Hypothalamus (tissue), 51 donors: ENCODE measurements at regions not wholly inside any gene's neighbourhood (a gene's known extent, or its start where the extent isn't known, plus 50 kb on each side); places are given as distances from the start of the nearest gene placed in this dataset.

ENCODE experiments used
- DNase-seq, 51 donors: peaks; one replicate each; lab custom pipeline; 2025; lab: John Stamatoyannopoulos, UW

DNA sequence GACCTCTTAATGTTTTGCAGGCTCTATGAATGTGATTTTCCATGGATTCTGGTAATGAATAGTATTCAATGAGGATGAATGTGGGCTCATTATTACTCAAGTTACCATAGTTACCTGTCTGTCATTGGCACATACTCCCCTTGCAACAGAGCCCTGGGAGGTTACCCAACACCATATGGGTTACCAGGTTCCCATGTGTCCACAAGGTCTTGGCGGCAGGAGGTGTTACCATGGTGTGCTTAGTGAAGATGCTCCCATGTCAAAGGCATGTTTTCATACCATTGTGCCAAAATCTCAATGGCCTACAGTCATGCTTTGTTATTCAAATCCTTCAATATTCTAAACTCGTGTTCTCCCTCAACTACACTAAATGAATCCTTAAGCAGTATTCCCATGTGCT is 232.5 kb downstream of the HDGFL1 start:
- no peak for DNase-seq

DNA sequence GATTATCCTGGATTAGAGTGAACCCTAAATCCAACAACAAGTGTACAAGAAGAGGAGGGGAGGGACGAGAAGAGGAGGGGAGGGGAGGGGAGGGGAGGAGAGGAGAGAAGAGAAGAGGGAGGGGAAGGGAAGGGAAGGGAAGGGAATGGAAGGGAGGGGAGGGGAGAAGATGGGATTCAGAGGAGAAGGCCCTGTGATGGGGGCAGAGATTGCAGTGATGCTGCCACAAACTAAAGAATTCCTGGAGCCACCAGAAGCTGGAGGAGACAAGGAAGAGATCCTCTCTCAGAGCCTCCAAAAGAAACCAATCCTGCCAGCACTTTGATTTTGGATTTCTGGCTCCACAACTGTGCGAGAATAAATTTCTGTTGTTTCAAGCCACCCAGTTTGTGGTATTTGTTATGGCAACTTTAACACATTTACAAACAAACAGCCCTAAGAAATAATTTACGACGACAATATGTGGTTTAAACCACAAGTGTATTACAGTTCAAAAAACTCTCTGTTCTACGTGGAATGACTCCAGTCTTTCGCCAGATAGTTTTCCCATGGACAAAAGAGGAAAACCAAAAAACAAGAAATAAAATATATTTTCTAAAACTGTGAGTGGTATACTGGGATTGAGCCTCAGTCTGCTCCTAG is 235.4 kb downstream of the HDGFL1 start:
- DNase-seq, result no peak

- DNase-seq, result no peak
These were observed 237.9 kb downstream of the HDGFL1 start for GRCh38 chr6:22807261-22807660.

- no peak for DNase-seq
These were observed 238.5 kb downstream of the HDGFL1 start for GRCh38 chr6:22807818-22808217.

- DNase-seq, result no peak
These were observed 239.1 kb downstream of the HDGFL1 start for GRCh38 chr6:22808466-22808865.

- no peak for DNase-seq
These were observed 240.0 kb downstream of the HDGFL1 start for GRCh38 chr6:22809370-22809769.

GRCh38 chr6:22819209-22819608 is 249.8 kb downstream of the HDGFL1 start:
- no peak for DNase-seq

GRCh38 chr6:22821664-22822320 is 252.4 kb downstream of the HDGFL1 start:
- DNase-seq, result no peak

DNA sequence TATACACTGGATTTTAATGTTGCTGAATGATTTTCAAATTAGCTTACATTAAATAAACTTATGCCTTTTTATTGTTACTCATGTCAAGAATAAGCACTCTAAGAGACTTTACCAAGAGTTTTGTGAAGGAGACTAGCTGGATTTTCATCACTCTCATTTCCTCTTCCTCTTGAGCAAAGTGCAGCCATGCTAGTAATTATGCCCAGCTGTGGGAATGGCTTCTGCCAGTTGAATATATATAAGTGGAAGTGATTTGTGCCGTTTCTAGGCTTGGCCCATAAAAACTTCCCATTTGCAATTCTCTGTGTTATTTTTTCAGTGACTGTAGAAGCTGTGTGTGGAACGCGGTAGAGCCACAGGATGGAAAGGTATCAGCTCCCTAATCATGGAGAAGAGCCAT is 255.8 kb downstream of the HDGFL1 start:
- DNase-seq, result no peak

DNA sequence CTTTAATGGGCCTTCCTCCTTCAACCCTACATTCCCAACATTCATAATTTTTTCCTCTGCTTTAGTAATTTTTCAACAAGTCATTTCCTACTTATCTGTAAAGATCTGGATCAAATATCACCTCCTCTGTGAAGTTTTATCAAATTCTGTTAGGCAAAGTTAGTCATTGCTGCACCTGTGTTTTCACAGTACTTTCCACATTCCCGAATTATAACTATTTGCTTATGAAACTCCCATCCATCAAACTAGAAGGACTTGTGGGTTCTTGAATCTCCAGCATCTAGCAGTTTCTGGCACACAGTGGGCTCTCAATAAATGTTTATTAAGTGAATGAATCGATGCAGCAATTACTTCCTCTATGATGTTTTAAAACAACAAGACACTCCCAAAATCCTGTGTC is 257.6 kb downstream of the HDGFL1 start:
- no peak for DNase-seq

- no peak for DNase-seq
These were observed 258.4 kb downstream of the HDGFL1 start for GRCh38 chr6:22827760-22828159.

- peak in 5 of 51 donors; percentile 0 to 6 (median 2) for DNase-seq
These were observed 259.1 kb downstream of the HDGFL1 start for GRCh38 chr6:22828179-22829062.

DNA sequence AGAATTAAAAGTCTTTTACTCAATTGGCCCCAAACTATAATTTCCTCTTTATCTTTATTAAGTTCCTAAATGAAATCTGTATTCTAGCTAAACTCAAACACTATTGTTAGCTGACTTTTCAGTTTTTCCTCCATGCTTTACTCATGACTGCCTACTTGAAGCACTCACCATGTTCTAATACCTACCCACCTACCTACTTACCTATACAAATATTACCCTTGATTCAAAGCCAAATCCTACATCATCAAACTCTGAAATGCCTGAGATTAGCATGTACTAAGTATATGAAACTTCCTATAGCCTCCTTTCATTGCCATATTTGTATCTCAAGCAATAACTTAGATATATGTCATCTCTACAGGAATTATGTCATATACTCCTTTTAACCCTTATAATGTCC is 259.7 kb downstream of the HDGFL1 start:
- DNase-seq, result no peak

DNA sequence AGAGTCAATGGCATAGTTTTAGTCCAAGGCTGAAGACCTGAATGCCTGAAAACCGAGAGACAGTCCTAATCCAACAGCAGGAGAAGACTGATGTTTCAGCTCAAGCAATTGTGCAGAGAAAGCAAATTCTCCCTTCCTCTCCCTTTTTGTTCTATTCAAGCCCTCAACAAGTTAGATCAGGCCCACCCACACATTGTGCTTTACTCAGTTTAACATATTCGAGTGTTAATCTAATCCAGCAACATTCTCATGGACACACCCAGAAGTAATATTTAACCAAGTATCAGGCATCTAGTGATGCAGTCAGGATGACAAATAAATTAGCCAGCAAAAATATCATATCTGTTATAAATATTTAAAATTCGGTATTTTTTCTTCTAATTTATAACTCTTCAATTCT is 261.1 kb downstream of the HDGFL1 start:
- no peak for DNase-seq

DNA sequence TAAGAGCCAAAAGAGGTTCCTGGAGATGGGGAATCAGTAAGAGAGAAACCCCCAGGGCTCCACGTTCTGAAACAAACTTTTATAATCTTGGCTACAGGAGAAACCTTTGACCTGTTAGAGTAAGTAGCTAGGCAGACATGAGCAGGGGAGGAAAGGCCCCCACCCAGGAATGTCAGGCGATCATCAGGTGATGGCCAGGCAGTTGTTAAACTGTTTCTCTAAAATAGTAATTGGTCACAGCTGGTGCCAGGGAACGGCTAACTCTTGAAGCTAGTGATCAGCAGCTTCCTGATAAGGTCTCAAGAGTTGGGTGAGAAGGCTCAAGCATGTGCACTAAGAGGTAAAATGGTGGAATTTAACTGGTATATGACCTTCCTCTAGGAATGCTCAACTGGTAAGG is 263.8 kb downstream of the HDGFL1 start:
- DNase-seq, result no peak

DNA sequence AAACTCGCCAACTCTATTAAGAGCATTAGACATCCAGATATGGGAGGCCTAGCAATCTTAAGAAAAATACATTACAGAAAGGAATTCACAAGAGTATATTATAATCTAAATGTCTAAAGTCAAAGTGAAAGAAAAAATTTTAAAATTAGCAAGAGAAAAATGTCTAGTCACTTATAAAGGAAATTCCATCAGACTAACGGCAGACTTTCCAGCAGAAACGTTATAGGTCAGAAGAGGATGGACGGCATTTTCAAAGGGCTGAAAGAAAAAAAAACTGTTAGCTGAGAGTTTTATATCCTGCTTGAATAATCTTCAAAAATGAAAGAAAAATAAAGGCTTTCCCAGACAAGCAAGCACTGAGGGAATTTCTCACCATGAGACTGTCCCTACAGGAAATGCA is 269.0 kb downstream of the HDGFL1 start:
- no peak for DNase-seq

GRCh38 chr6:22845467-22845866 is 276.1 kb downstream of the HDGFL1 start:
- no peak for DNase-seq

- no peak for DNase-seq
These were observed 278.8 kb downstream of the HDGFL1 start for GRCh38 chr6:22848121-22848520.

DNA sequence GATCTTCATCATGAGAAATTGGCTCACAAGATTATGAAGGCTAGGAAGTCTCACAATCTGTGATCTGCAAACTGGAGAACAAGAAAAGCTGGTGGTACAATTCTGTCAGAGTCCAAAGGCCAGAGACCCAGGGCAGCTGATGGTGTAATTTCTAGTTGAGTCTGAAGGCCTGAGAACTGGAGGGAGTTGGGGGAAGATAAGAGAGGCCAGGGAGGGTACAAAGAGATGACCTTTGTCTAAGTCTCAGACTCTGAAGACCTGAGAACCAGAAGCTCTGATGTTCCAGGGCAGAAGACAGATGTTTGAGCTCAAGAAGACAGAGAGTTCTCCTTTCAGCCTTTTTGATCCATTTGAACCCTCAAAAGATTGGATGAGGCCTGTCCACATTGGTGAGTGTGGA is 280.6 kb downstream of the HDGFL1 start:
- no peak for DNase-seq

- DNase-seq, result no peak
These were observed 282.7 kb downstream of the HDGFL1 start for GRCh38 chr6:22852101-22852500.

GRCh38 chr6:22873513-22874136 is 304.3 kb downstream of the HDGFL1 start:
- DNase-seq, result no peak
